ENCODE measurements at regions not wholly inside any gene's neighbourhood (a gene's known extent, or its start where the extent isn't known, plus 50 kb on each side); places are given as distances from the start of the nearest gene placed in this dataset.

DNA sequence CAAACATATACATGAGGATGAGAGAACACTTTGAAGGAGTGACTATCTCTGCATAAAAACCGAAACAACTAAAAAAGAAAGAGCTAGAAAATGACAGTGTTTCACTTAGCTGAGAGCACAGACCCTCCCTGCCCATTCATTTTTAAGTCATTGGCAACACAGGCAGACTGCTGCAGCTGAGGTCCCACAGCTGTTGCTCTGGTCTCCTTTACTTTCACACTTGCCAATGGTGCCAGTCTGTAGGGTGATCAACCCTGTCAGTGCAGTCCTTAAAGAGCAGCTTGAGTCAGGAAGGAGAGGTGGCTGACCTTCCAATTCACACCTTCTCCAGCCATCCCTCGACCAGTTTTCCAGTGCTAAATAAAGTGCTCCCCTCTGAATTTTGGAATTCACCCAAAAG is 508.3 kb upstream of the CCNG1 start (continued):
- TF ChIP-seq, protein P1, sequence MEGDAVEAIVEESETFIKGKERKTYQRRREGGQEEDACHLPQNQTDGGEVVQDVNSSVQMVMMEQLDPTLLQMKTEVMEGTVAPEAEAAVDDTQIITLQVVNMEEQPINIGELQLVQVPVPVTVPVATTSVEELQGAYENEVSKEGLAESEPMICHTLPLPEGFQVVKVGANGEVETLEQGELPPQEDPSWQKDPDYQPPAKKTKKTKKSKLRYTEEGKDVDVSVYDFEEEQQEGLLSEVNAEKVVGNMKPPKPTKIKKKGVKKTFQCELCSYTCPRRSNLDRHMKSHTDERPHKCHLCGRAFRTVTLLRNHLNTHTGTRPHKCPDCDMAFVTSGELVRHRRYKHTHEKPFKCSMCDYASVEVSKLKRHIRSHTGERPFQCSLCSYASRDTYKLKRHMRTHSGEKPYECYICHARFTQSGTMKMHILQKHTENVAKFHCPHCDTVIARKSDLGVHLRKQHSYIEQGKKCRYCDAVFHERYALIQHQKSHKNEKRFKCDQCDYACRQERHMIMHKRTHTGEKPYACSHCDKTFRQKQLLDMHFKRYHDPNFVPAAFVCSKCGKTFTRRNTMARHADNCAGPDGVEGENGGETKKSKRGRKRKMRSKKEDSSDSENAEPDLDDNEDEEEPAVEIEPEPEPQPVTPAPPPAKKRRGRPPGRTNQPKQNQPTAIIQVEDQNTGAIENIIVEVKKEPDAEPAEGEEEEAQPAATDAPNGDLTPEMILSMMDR (conservative IDR thresholded peaks at IDR 0.05; ENCODE audit: low read depth in 2 of 2) = no peak
- TF ChIP-seq STAT1 (IDR thresholded peaks at IDR 0.05; ENCODE audit: unreplicated experiment) = no peak
- TF ChIP-seq CREB1 (CRISPR knock-in tag; IDR thresholded peaks at IDR 0.05; ENCODE audit: low read depth) = no peak
- no peak for TF ChIP-seq NANOG (IDR thresholded peaks at IDR 0.05; ENCODE audit: borderline replicate concordance)
- TF ChIP-seq ZNF114 (CRISPR knock-in tag; IDR thresholded peaks at IDR 0.05) = no peak
- TF ChIP-seq JUNB (IDR thresholded peaks at IDR 0.05; ENCODE audit: unreplicated experiment) = no peak

DNA sequence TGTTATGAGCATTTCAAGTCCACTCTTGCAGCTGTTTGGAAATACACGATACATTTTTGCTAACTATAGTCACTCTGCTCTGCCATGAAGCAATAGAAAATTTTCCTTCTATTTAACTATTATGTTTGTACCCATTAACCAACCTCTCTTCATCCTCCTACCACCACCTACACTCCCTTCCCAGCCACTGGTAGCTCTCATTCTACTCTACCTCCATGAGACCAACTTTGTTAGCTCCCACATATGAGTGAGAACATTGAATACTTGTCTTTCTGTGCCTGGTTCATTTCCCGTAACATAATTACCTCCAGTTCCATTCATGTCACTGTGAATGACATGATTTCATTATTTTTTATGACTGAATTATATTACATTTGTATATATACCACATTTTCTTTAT is 505.9 kb upstream of the CCNG1 start:
- Histone ChIP-seq H3K27me3 (ENCODE audit: insufficient read depth) (no peaks in the 10 kb centered on the region), H3F3A (replicated peaks; ENCODE audit: low read depth) (no peaks in the 10 kb centered on the region), H3K9me2 (ENCODE audit: insufficient read depth) (no peaks in the 10 kb centered on the region), H3K27ac (ENCODE audit: low read depth) (no peak overlapping the region), H3K4me1 (ENCODE audit: insufficient read depth) (no peaks in the 10 kb centered on the region), H2AFZ (no peak overlapping the region), H4K20me1 (replicated peaks; ENCODE audit: insufficient read depth) (no peaks in the 10 kb centered on the region), H3K4me3 (no peak overlapping the region), H3K79me2 (replicated peaks; ENCODE audit: insufficient read depth) (no peaks in the 10 kb centered on the region), H3K4me2 (no peak overlapping the region), H3K36me3 (ENCODE audit: insufficient read depth) (no peaks in the 10 kb centered on the region)
- Mint-ChIP-seq H3K4me1 (no peaks in the 10 kb centered on the region), H3K27me3 (ENCODE audit: insufficient read depth, low read depth, poor library complexity) (peaks cover 4% of the 10 kb centered on the region), H3K27ac (no peak overlapping the region), H3K9me3 (peaks cover 5% of the 10 kb centered on the region), H3K36me3 (ENCODE audit: low read depth) (no peaks in the 10 kb centered on the region), H3K4me3 (no peak overlapping the region)
- no peak for ATAC-seq
- DNase-seq (ENCODE audit: low spot score) = no peak
- TF ChIP-seq, protein P2, sequence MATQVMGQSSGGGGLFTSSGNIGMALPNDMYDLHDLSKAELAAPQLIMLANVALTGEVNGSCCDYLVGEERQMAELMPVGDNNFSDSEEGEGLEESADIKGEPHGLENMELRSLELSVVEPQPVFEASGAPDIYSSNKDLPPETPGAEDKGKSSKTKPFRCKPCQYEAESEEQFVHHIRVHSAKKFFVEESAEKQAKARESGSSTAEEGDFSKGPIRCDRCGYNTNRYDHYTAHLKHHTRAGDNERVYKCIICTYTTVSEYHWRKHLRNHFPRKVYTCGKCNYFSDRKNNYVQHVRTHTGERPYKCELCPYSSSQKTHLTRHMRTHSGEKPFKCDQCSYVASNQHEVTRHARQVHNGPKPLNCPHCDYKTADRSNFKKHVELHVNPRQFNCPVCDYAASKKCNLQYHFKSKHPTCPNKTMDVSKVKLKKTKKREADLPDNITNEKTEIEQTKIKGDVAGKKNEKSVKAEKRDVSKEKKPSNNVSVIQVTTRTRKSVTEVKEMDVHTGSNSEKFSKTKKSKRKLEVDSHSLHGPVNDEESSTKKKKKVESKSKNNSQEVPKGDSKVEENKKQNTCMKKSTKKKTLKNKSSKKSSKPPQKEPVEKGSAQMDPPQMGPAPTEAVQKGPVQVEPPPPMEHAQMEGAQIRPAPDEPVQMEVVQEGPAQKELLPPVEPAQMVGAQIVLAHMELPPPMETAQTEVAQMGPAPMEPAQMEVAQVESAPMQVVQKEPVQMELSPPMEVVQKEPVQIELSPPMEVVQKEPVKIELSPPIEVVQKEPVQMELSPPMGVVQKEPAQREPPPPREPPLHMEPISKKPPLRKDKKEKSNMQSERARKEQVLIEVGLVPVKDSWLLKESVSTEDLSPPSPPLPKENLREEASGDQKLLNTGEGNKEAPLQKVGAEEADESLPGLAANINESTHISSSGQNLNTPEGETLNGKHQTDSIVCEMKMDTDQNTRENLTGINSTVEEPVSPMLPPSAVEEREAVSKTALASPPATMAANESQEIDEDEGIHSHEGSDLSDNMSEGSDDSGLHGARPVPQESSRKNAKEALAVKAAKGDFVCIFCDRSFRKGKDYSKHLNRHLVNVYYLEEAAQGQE (IDR thresholded peaks at IDR 0.05; ENCODE audit: unreplicated experiment) = no peak
- TF ChIP-seq, protein P3, sequence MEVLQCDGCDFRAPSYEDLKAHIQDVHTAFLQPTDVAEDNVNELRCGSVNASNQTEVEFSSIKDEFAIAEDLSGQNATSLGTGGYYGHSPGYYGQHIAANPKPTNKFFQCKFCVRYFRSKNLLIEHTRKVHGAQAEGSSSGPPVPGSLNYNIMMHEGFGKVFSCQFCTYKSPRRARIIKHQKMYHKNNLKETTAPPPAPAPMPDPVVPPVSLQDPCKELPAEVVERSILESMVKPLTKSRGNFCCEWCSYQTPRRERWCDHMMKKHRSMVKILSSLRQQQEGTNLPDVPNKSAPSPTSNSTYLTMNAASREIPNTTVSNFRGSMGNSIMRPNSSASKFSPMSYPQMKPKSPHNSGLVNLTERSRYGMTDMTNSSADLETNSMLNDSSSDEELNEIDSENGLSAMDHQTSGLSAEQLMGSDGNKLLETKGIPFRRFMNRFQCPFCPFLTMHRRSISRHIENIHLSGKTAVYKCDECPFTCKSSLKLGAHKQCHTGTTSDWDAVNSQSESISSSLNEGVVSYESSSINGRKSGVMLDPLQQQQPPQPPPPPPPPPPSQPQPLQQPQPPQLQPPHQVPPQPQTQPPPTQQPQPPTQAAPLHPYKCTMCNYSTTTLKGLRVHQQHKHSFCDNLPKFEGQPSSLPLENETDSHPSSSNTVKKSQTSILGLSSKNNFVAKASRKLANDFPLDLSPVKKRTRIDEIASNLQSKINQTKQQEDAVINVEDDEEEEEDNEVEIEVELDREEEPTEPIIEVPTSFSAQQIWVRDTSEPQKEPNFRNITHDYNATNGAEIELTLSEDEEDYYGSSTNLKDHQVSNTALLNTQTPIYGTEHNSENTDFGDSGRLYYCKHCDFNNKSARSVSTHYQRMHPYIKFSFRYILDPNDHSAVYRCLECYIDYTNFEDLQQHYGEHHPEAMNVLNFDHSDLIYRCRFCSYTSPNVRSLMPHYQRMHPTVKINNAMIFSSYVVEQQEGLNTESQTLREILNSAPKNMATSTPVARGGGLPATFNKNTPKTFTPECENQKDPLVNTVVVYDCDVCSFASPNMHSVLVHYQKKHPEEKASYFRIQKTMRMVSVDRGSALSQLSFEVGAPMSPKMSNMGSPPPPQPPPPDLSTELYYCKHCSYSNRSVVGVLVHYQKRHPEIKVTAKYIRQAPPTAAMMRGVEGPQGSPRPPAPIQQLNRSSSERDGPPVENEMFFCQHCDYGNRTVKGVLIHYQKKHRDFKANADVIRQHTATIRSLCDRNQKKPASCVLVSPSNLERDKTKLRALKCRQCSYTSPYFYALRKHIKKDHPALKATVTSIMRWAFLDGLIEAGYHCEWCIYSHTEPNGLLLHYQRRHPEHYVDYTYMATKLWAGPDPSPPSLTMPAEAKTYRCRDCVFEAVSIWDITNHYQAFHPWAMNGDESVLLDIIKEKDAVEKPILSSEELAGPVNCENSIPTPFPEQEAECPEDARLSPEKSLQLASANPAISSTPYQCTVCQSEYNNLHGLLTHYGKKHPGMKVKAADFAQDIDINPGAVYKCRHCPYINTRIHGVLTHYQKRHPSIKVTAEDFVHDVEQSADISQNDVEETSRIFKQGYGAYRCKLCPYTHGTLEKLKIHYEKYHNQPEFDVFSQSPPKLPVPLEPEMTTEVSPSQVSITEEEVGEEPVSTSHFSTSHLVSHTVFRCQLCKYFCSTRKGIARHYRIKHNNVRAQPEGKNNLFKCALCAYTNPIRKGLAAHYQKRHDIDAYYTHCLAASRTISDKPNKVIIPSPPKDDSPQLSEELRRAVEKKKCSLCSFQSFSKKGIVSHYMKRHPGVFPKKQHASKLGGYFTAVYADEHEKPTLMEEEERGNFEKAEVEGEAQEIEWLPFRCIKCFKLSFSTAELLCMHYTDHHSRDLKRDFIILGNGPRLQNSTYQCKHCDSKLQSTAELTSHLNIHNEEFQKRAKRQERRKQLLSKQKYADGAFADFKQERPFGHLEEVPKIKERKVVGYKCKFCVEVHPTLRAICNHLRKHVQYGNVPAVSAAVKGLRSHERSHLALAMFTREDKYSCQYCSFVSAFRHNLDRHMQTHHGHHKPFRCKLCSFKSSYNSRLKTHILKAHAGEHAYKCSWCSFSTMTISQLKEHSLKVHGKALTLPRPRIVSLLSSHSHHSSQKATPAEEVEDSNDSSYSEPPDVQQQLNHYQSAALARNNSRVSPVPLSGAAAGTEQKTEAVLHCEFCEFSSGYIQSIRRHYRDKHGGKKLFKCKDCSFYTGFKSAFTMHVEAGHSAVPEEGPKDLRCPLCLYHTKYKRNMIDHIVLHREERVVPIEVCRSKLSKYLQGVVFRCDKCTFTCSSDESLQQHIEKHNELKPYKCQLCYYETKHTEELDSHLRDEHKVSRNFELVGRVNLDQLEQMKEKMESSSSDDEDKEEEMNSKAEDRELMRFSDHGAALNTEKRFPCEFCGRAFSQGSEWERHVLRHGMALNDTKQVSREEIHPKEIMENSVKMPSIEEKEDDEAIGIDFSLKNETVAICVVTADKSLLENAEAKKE (CRISPR knock-in tag; IDR thresholded peaks at IDR 0.05) = no peak
- TF ChIP-seq EZH2 (IDR thresholded peaks at IDR 0.05; ENCODE audit: low read depth, unreplicated experiment) (no peak), ZNF114 (CRISPR knock-in tag; IDR thresholded peaks at IDR 0.05) (no peak), STAT1 (IDR thresholded peaks at IDR 0.05; ENCODE audit: unreplicated experiment) (no peak), ZNF331 (CRISPR knock-in tag; IDR thresholded peaks at IDR 0.05; ENCODE audit: low read depth) (no peak)
- TF ChIP-seq, protein P4, sequence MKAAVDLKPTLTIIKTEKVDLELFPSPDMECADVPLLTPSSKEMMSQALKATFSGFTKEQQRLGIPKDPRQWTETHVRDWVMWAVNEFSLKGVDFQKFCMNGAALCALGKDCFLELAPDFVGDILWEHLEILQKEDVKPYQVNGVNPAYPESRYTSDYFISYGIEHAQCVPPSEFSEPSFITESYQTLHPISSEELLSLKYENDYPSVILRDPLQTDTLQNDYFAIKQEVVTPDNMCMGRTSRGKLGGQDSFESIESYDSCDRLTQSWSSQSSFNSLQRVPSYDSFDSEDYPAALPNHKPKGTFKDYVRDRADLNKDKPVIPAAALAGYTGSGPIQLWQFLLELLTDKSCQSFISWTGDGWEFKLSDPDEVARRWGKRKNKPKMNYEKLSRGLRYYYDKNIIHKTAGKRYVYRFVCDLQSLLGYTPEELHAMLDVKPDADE (IDR thresholded peaks at IDR 0.05) = no peak

All from GM23338 (cell line).